Fibroblast of skin of scalp (primary cell): ENCODE measurements at regions not wholly inside any gene's neighbourhood (a gene's known extent, or its start where the extent isn't known, plus 50 kb on each side); places are given as distances from the start of the nearest gene placed in this dataset.
A peak's percentile ranks its signal among the peaks of the same experiment; 100 is the strongest.
"Not testable (repeated sequence)": the region's sequence is repeated elsewhere in the genome, so short reads cannot be mapped to it uniquely, and the experiment has no call there.

Source experiments
- DNase-seq: peaks from one replicate; pipeline ENCODE4 v3.0.0-alpha.2; 2013

- DNase-seq, result no peak
These were observed 410.8 kb upstream of the RASGRP1 start for GRCh38 chr15:38975282-38975990.

- peak; percentile 76 for DNase-seq
These were observed 426.5 kb upstream of the RASGRP1 start for GRCh38 chr15:38991126-38991525.

GRCh38 chr15:38991701-38992100, 427.1 kb upstream of the RASGRP1 start:
- DNase-seq, result peak; percentile 68

- peak; percentile 22 for DNase-seq
These were observed 427.9 kb upstream of the RASGRP1 start for GRCh38 chr15:38992506-38992905.

- no peak for DNase-seq
These were observed 428.3 kb upstream of the RASGRP1 start for GRCh38 chr15:38992930-38993329.

GRCh38 chr15:38994310-38994709, 429.7 kb upstream of the RASGRP1 start:
- DNase-seq, result peak; percentile 20

GRCh38 chr15:38996111-38996631, 431.6 kb upstream of the RASGRP1 start:
- peak; percentile 98 for DNase-seq

GRCh38 chr15:38997841-38998240, 433.2 kb upstream of the RASGRP1 start:
- peak; percentile 55 for DNase-seq

- no peak for DNase-seq
These were observed 435.6 kb upstream of the RASGRP1 start for GRCh38 chr15:39000008-39000734.

GRCh38 chr15:39009740-39010139, 445.1 kb upstream of the RASGRP1 start:
- DNase-seq, result no peak

- DNase-seq, result not testable (repeated sequence)
These were observed 446.5 kb upstream of the RASGRP1 start for GRCh38 chr15:39011066-39011465.

- DNase-seq, result no peak
These were observed 448.6 kb upstream of the RASGRP1 start for GRCh38 chr15:39013262-39013661.

GRCh38 chr15:39014682-39015081, 450.1 kb upstream of the RASGRP1 start:
- DNase-seq, result no peak

GRCh38 chr15:39016706-39017105, 452.1 kb upstream of the RASGRP1 start:
- no peak for DNase-seq

- no peak for DNase-seq
These were observed 454.4 kb upstream of the RASGRP1 start for GRCh38 chr15:39018966-39019365.

GRCh38 chr15:39021341-39021740, 456.7 kb upstream of the RASGRP1 start:
- no peak for DNase-seq

GRCh38 chr15:39022532-39023305, 458.1 kb upstream of the RASGRP1 start:
- no peak for DNase-seq

GRCh38 chr15:39025321-39025720, 460.7 kb upstream of the RASGRP1 start:
- peak; percentile 45 for DNase-seq

- DNase-seq, result no peak
These were observed 461.3 kb upstream of the RASGRP1 start for GRCh38 chr15:39025881-39026280.

- DNase-seq, result peak; percentile 44
These were observed 463.5 kb upstream of the RASGRP1 start for GRCh38 chr15:39028069-39028468.

- no peak for DNase-seq
These were observed 465.1 kb upstream of the RASGRP1 start for GRCh38 chr15:39029741-39030140.

GRCh38 chr15:39030291-39031070, 465.9 kb upstream of the RASGRP1 start:
- DNase-seq, result peak; percentile 11
